ENCODE measurements at regions not wholly inside any gene's neighbourhood (a gene's known extent, or its start where the extent isn't known, plus 50 kb on each side); places are given as distances from the start of the nearest gene placed in this dataset.
A peak's percentile ranks its signal among the peaks of the same experiment; 100 is the strongest.

DNA sequence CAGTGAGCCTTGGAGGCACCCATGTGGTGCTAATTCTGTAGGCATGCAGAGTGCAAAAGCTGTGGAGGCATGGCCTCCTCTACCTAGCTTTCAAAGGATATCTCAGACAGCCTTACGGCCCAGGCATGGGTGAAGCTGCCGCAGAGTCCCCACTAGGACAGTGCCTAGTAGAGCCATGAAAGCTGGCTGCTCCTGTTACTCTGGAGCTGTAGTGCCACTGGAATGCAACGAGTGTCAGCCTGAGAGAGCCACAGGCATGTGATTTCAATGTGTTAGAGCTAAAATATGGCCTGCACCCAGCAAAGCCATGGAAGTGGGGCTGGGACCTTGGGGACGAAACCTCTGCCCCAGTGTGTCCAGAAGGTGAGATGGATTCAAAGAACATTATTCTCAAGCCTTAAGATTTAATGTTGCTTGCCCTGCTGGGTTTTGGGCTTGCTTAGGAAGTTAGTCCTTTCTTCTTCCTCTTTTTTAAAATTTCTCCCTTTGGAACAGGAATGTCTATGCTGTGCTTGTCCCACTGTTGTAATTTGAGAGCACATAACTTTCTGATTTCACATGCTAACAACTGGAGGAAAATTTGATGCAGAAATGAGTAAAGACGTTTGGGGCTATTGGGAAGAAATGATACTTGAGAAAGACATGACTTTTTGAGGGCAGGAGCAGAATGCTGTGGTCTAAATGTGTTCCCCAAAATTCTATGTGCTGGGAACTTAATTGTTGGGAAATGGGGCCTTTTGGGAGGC, 298.4 kb downstream of the PSAT1 start:
- H3K27me3 Mint-ChIP-seq (ENCODE audit: unreplicated experiment): no peaks in the 10 kb centered on the region
- no peaks in the 10 kb centered on the region for H3K9me3 Mint-ChIP-seq (ENCODE audit: unreplicated experiment)
- no peaks in the 10 kb centered on the region for H3K4me1 Mint-ChIP-seq (ENCODE audit: unreplicated experiment)

DNA sequence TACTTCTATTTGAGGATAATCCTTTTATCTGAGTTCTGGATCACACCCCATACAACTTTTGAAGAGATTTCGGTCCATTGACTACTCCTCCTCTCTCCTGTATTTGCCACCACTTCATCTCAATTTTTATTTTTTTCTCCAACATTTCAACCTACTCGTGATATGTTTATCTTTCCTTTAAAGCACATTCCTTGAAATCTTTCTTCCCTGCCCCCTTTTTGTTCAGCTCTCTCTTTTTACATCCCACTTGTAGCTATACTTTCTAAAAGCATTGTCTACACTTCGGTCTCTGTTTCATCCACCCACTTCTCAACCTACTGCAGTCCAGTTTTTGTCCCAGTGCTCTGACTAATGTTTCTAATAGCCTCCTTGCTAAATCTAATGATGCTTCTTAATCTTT, 299.4 kb downstream of the PSAT1 start:
- Mint-ChIP-seq H3K4me3 (ENCODE audit: unreplicated experiment) (no peak overlapping the region), H3K9me3 (ENCODE audit: unreplicated experiment) (no peaks in the 10 kb centered on the region), H3K4me1 (ENCODE audit: unreplicated experiment) (no peaks in the 10 kb centered on the region), H3K27me3 (ENCODE audit: unreplicated experiment) (no peaks in the 10 kb centered on the region), H3K27ac (ENCODE audit: unreplicated experiment) (no peak overlapping the region), H3K36me3 (ENCODE audit: low read depth, unreplicated experiment) (no peaks in the 10 kb centered on the region)
- TF ChIP-seq, protein P1, sequence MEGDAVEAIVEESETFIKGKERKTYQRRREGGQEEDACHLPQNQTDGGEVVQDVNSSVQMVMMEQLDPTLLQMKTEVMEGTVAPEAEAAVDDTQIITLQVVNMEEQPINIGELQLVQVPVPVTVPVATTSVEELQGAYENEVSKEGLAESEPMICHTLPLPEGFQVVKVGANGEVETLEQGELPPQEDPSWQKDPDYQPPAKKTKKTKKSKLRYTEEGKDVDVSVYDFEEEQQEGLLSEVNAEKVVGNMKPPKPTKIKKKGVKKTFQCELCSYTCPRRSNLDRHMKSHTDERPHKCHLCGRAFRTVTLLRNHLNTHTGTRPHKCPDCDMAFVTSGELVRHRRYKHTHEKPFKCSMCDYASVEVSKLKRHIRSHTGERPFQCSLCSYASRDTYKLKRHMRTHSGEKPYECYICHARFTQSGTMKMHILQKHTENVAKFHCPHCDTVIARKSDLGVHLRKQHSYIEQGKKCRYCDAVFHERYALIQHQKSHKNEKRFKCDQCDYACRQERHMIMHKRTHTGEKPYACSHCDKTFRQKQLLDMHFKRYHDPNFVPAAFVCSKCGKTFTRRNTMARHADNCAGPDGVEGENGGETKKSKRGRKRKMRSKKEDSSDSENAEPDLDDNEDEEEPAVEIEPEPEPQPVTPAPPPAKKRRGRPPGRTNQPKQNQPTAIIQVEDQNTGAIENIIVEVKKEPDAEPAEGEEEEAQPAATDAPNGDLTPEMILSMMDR (IDR thresholded peaks at IDR 0.05; ENCODE audit: unreplicated experiment): no peak
- no peak for DNase-seq (ENCODE audit: low spot score)

More for the DNA sequence above, 298.4 kb downstream of the PSAT1 start:
- no peak overlapping the region for H3K27ac Mint-ChIP-seq (ENCODE audit: unreplicated experiment)
- no peak overlapping the region for H3K4me3 Mint-ChIP-seq (ENCODE audit: unreplicated experiment)
- TF ChIP-seq, protein P1 (IDR thresholded peaks at IDR 0.05; ENCODE audit: unreplicated experiment): no peak
- DNase-seq (ENCODE audit: low spot score): no peak
- no peaks in the 10 kb centered on the region for H3K36me3 Mint-ChIP-seq (ENCODE audit: low read depth, unreplicated experiment)

GRCh38 chr9:78598120-78598519, 301.2 kb downstream of the PSAT1 start:
- Mint-ChIP-seq H3K27me3 (ENCODE audit: unreplicated experiment) (no peaks in the 10 kb centered on the region), H3K4me1 (ENCODE audit: unreplicated experiment) (no peaks in the 10 kb centered on the region), H3K4me3 (ENCODE audit: unreplicated experiment) (no peak overlapping the region), H3K36me3 (ENCODE audit: low read depth, unreplicated experiment) (no peaks in the 10 kb centered on the region), H3K27ac (ENCODE audit: unreplicated experiment) (no peak overlapping the region), H3K9me3 (ENCODE audit: unreplicated experiment) (no peaks in the 10 kb centered on the region)
- no peak for DNase-seq (ENCODE audit: low spot score)
- TF ChIP-seq, protein P1 (IDR thresholded peaks at IDR 0.05; ENCODE audit: unreplicated experiment): no peak

DNA sequence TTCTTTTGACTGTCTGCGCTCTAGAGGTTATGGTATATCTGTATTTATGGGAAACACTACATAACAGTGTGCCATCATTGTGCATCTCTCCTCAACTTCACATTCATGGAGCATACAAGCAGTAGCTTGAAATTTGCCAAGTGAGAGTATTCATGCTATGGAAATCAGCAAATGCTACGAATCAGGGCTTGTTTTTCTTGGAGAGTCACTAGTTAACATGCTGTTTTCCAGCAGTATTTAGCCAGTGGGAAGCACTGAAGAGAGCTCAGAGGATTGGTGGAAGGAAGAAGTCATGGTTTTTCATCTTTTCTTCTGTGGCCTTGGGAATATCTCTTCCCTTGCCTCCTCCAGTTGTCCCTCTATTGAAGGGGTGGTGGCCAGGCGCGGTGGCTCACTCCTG, 303.0 kb downstream of the PSAT1 start:
- peaks cover 7% of the 10 kb centered on the region for H3K4me1 Mint-ChIP-seq (ENCODE audit: unreplicated experiment)
- H3K36me3 Mint-ChIP-seq (ENCODE audit: low read depth, unreplicated experiment): no peaks in the 10 kb centered on the region
- TF ChIP-seq, protein P1 (IDR thresholded peaks at IDR 0.05; ENCODE audit: unreplicated experiment): no peak
- no peak for DNase-seq (ENCODE audit: low spot score)
- H3K27ac Mint-ChIP-seq (ENCODE audit: unreplicated experiment): no peak overlapping the region
- no peaks in the 10 kb centered on the region for H3K9me3 Mint-ChIP-seq (ENCODE audit: unreplicated experiment)
- H3K4me3 Mint-ChIP-seq (ENCODE audit: unreplicated experiment): no peak overlapping the region
- no peaks in the 10 kb centered on the region for H3K27me3 Mint-ChIP-seq (ENCODE audit: unreplicated experiment)

- H3K4me3 Mint-ChIP-seq (ENCODE audit: unreplicated experiment): no peak overlapping the region
- TF ChIP-seq, protein P1 (IDR thresholded peaks at IDR 0.05; ENCODE audit: unreplicated experiment): peak; percentile 86
- no peaks in the 10 kb centered on the region for H3K9me3 Mint-ChIP-seq (ENCODE audit: unreplicated experiment)
- no peak overlapping the region for H3K27ac Mint-ChIP-seq (ENCODE audit: unreplicated experiment)
- no peaks in the 10 kb centered on the region for H3K27me3 Mint-ChIP-seq (ENCODE audit: unreplicated experiment)
- no peaks in the 10 kb centered on the region for H3K36me3 Mint-ChIP-seq (ENCODE audit: low read depth, unreplicated experiment)
- H3K4me1 Mint-ChIP-seq (ENCODE audit: unreplicated experiment): peaks cover 25% of the 10 kb centered on the region
- peak; percentile 55 for DNase-seq (ENCODE audit: low spot score)
These were observed 305.1 kb downstream of the PSAT1 start for GRCh38 chr9:78601957-78602565.
